ENCODE measurements at regions not wholly inside any gene's neighbourhood (a gene's known extent, or its start where the extent isn't known, plus 50 kb on each side); places are given as distances from the start of the nearest gene placed in this dataset.

GRCh38 chr7:31432176-31432575 lies 81.7 kb upstream of the ITPRID1 start:
- TF ChIP-seq POLR2A (IDR thresholded peaks at IDR 0.05) (no peak), CTCF (IDR thresholded peaks at IDR 0.05) (no peak), POLR2AphosphoS5 (IDR thresholded peaks at IDR 0.05; ENCODE audit: insufficient read depth in 1 of 2, low read depth in 1 of 2) (no peak)

All from vagina (tissue), 2 donors.